Tibial artery (tissue), 4 donors: ENCODE measurements at regions not wholly inside any gene's neighbourhood (a gene's known extent, or its start where the extent isn't known, plus 50 kb on each side); places are given as distances from the start of the nearest gene placed in this dataset.

ENCODE experiments used
- DNase-seq, 2 donors: peaks; one replicate each; pipeline ENCODE4 v3.0.0-alpha.2; 2019
- H3K27ac ChIP-seq, 2 donors: fragments of 200-600 bp; sonication (generic) in 1 of 2; 1 replicate in 1 of 2; 2 replicates in 1 of 2; pipeline ENCODE4 v1.5.1; 2018 to 2019; ENCODE audit warnings: mild to moderate bottlenecking in 1 of 2
- H3K27me3 ChIP-seq, 2 donors: fragments of 200-600 bp; sonication (generic) in 1 of 2; one replicate each; pipeline versions ENCODE4 v1.5.1 to v1.6.0; 2016 to 2019
- H3K36me3 ChIP-seq, 3 donors: fragments of 200-600 bp; sonication (generic) in 2 of 3; one replicate each; pipeline ENCODE4 v1.5.1; 2016 to 2019; ENCODE audit warnings: mild to moderate bottlenecking in 2 of 3
- H3K4me1 ChIP-seq, 4 donors: fragments of 200-600 bp; sonication (generic) in 2 of 4; 1 replicate in 3 of 4; 2 replicates in 1 of 4; pipeline ENCODE4 v1.5.1; 2016 to 2019
- H3K4me3 ChIP-seq, 2 donors: fragments of 200-600 bp; sonication (generic) in 1 of 2; 1 replicate in 1 of 2; 2 replicates in 1 of 2; pipeline ENCODE4 v1.5.1; 2018 to 2019; ENCODE audit warnings: mild to moderate bottlenecking in 2 of 2
- H3K9me3 ChIP-seq, 3 donors: fragments of 200-600 bp; sonication (generic) in 1 of 3; one replicate each; pipeline ENCODE4 v1.5.1; 2016 to 2019
- intact Hi-C: fragments of 100-400 bp; cut with DNase I; formaldehyde crosslinking; loops from one replicate; pipeline ENCODE4 v1.15.0; 2023; ENCODE audit warnings: low total_unique reads
- TF ChIP-seq, protein P1 (sequence below), 2 experiments: fragments of 200-600 bp in 1 of 2; fragments of 450-650 bp in 1 of 2; IDR thresholded peaks; one replicate each; pipeline ENCODE4 v1.5.1; 2017 to 2019; ENCODE audit warnings: antibody characterized with exemption in 2 of 2, mild to moderate bottlenecking in 1 of 2, moderate library complexity in 1 of 2

GRCh38 chr11:92154611-92155010 is 70.0 kb upstream of the FAT3 start:
- H3K4me3 ChIP-seq = no peak overlapping the region
- H3K4me1 ChIP-seq = no peaks in the 10 kb centered on the region
- no peaks in the 10 kb centered on the region for H3K27me3 ChIP-seq
- TF ChIP-seq, protein P1, sequence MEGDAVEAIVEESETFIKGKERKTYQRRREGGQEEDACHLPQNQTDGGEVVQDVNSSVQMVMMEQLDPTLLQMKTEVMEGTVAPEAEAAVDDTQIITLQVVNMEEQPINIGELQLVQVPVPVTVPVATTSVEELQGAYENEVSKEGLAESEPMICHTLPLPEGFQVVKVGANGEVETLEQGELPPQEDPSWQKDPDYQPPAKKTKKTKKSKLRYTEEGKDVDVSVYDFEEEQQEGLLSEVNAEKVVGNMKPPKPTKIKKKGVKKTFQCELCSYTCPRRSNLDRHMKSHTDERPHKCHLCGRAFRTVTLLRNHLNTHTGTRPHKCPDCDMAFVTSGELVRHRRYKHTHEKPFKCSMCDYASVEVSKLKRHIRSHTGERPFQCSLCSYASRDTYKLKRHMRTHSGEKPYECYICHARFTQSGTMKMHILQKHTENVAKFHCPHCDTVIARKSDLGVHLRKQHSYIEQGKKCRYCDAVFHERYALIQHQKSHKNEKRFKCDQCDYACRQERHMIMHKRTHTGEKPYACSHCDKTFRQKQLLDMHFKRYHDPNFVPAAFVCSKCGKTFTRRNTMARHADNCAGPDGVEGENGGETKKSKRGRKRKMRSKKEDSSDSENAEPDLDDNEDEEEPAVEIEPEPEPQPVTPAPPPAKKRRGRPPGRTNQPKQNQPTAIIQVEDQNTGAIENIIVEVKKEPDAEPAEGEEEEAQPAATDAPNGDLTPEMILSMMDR (IDR thresholded peaks at IDR 0.05) = no peak
- no peaks in the 10 kb centered on the region for H3K9me3 ChIP-seq
- DNase-seq = no peak
- H3K27ac ChIP-seq = no peak overlapping the region
- intact Hi-C loops = no loop called here
- H3K36me3 ChIP-seq = no peaks in the 10 kb centered on the region

DNA sequence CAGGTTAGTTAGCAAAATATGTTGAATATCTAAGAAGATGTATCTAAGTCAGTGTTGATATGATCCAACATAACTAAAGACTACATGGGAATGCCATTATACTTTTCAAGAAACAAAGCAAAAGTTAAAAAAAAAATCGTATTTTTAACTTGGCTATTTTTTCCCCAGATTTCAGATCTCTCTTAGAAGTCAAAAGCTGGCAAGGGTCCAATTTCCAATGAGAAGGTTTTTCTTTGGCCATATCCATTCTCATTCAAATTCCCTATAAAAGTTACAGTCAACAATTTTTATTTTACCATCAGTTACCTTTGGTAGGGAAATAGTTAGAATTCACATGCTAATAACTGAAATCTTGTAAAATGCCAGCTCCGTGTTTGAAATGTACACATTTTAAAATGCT is 70.5 kb upstream of the FAT3 start:
- no peak for DNase-seq
- Histone ChIP-seq H3K27ac (no peak overlapping the region), H3K9me3 (no peaks in the 10 kb centered on the region), H3K4me3 (no peak overlapping the region), H3K36me3 (no peaks in the 10 kb centered on the region), H3K27me3 (no peaks in the 10 kb centered on the region), H3K4me1 (no peaks in the 10 kb centered on the region)
- intact Hi-C loops = no loop called here
- TF ChIP-seq, protein P1 (IDR thresholded peaks at IDR 0.05) = no peak

DNA sequence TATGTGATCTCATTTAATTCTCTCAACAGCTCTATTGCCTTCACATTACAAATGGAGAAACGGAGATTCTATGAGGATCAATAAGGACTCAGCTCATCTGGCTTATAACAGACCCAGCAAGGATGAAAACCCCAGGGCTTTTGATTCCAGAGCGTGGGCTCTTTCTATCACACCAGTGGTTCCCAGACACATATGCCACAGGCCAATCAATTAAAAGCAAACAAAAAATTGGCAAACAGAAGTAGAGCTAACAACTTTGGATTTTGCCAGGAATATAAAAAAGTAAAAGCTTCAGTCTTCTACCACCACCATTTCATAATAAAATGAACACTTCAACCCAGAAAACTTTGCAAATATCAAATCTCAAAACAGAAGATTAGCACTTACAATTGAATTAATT is 71.1 kb upstream of the FAT3 start:
- Histone ChIP-seq H3K36me3 (no peaks in the 10 kb centered on the region), H3K9me3 (no peaks in the 10 kb centered on the region), H3K4me3 (no peak overlapping the region), H3K27ac (no peak overlapping the region), H3K4me1 (no peaks in the 10 kb centered on the region), H3K27me3 (no peaks in the 10 kb centered on the region)
- intact Hi-C loops = no loop called here
- no peak for DNase-seq
- TF ChIP-seq, protein P1 (IDR thresholded peaks at IDR 0.05) = no peak

DNA sequence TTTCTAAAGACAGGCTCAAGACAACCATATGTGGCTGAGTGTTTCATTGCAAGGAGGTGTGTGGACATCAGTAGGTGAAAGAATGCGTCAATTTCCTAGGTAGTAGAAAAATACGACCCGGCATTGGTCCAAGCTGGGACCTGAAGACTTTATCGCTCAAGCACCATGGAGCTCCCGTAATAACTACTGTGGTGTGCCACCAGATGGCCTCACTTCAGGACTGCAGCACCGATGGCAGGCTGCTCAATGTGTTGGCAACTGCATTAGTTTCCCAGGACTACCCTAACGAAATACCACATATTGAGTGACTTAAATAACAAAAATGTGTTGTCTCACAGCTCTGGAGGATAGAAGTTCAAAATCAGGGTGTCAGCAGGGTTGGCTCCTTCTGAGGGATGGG is 72.4 kb upstream of the FAT3 start:
- intact Hi-C loops = no loop called here
- DNase-seq = no peak

GRCh38 chr11:92149996-92150395 is 74.6 kb upstream of the FAT3 start:
- Histone ChIP-seq H3K36me3 (no peaks in the 10 kb centered on the region), H3K4me1 (no peaks in the 10 kb centered on the region), H3K9me3 (no peaks in the 10 kb centered on the region), H3K27ac (no peak overlapping the region), H3K27me3 (no peaks in the 10 kb centered on the region), H3K4me3 (no peak overlapping the region)
- intact Hi-C loops = no loop called here
- DNase-seq = no peak
- TF ChIP-seq, protein P1 (IDR thresholded peaks at IDR 0.05) = no peak

More for the DNA sequence above, 72.4 kb upstream of the FAT3 start:
- Histone ChIP-seq H3K27ac (no peak overlapping the region), H3K36me3 (no peaks in the 10 kb centered on the region), H3K9me3 (no peaks in the 10 kb centered on the region), H3K4me3 (no peak overlapping the region), H3K4me1 (no peaks in the 10 kb centered on the region), H3K27me3 (no peaks in the 10 kb centered on the region)
- TF ChIP-seq, protein P1 (IDR thresholded peaks at IDR 0.05) = no peak

- Histone ChIP-seq H3K4me3 (no peak overlapping the region), H3K27me3 (no peaks in the 10 kb centered on the region), H3K4me1 (no peaks in the 10 kb centered on the region), H3K36me3 (no peaks in the 10 kb centered on the region), H3K9me3 (no peaks in the 10 kb centered on the region), H3K27ac (no peak overlapping the region)
- intact Hi-C loops = no loop called here
- no peak for DNase-seq
- TF ChIP-seq, protein P1 (IDR thresholded peaks at IDR 0.05) = no peak
Observed at GRCh38 chr11:92141725-92142124, 82.9 kb upstream of the FAT3 start.
